GM21825 (cell line): ENCODE measurements at regions not wholly inside any gene's neighbourhood (a gene's known extent, or its start where the extent isn't known, plus 50 kb on each side); places are given as distances from the start of the nearest gene placed in this dataset.

Experiments
- ATAC-seq: cut with Tn5 transposase; IDR thresholded peaks from one replicate; pipeline ENCODE4 v1.9.1; 2021; ENCODE audit warnings: mild to moderate bottlenecking, moderate library complexity; ENCODE audit not compliant: unreplicated experiment

DNA sequence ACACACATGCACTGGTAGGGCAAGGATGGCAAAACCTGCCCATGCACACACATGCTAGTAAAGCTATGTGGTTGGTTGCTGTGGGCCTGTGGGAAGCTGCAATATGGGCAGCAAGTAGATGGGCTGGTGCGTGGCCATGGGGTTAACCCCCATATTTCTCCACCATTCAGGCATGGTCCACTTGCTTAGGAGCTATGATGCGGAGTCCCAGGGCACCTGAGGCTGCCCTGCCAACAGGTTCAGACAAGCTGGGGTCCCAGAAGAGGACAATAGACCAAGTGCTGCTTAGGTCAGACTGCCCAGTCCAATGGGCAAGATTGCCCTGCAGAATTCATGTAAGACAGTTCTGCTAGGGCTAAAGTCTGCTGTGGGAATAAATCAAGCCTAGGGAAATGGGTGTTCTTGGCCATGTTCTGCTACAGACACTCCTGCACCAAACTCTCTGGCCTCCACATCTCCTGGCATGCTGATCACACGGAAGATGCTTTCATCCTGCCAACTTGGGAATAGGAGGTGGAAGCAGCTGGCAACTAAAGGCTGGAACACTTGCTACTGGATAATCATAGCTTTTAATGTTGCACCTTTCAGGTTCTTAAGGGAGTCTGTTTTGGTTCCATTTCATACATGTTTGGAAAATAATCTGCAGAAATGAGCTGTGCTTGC, 646.3 kb upstream of the SLITRK1 start:
- ATAC-seq = no peak

DNA sequence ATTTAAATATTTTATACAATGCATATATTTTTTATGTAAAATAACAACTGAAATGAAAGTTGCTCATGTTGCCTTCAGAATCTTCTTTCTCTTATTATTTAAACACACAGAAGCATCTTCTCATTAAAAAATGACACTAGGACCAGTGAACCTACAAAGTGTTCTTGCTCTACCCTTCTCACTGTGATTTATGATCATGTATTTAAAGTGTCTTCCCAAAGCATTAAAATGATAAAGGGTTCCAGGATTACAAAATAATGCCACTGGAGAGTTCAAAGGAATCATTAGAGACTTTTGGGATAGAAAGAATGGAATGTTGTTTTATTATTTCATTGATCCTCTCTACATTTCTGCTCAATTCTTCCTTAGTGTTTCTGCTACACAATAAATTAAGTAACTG, 643.6 kb upstream of the SLITRK1 start:
- no peak for ATAC-seq

GRCh38 chr13:84524586-84524985, 642.3 kb upstream of the SLITRK1 start:
- ATAC-seq = no peak

DNA sequence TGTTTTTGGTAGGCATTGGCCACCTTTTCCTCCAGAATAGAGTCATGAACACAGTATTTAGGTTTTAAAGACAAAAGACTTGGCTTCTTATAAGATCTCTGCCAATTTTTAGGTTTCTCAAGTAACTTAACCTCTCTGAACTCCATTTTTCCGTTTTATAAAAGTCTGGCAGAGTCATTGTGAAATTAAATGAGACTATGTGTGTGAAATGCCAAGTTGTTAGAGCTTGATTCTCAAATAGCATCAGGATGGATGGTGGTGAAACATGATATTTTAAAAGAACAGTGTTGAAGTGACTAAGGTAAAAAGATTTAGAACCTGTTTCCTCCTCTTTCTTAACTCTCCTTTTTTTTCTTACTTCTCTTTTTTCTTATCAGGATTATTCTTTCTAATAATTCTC, 617.7 kb upstream of the SLITRK1 start:
- ATAC-seq = no peak

DNA sequence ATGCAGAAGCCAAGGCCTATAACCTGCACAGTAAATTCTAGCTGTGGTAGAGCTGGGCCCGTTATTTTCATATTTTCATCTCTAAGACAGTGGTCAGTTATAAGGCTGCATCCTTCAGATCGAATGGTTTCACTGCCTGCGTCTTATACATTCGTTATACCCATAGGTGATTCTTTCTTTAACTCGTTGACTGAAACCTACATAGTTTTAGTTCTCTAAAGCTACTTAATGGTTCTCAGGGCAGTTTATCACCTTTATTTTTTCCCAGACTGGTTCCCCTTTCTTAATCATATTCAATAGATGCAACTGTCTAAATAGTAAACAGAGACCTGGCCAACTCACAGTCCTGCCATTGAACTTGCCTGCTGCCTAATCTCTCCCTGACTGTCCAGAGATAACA, 615.3 kb upstream of the SLITRK1 start:
- no peak for ATAC-seq

DNA sequence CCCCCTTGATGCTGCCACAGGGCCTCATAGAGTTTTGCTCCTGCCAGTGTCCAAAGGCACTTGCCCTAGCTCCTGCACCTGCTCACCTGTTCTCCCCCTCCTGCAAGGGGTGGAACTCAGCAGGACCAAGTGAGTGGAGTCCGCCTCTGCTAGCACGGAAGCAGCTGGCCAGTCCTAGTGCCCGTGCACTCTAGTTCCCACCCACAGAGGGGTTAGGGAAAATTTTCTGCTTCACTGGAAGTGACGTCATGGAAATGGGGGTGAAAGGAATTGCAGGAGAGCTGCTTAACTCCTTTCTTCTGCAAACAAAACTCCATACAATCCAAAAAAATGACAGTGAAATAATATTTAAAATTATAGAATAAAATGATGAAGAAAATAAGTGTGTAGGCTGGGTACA, 609.7 kb upstream of the SLITRK1 start:
- ATAC-seq = no peak

DNA sequence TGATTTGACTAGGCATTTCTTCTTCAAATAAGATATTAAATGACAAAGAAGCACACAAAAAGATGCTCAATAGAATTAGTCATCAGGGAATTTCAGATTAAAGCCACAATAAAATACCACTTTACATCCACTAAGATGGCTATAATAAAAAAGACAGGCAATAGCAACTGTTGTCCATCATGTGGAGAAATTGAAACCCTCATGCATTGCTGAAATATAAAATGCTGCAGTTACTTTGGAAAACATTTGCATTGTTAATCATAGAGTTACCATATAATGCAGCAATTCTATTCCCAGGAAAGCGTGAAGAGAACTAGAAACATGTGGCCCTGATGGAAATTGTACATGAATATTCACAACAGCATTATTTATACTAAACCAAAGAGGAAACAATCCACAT, 605.5 kb upstream of the SLITRK1 start:
- no peak for ATAC-seq

- ATAC-seq = no peak
Measured at GRCh38 chr13:84481958-84482357, 599.7 kb upstream of the SLITRK1 start.

- ATAC-seq = no peak
Measured at GRCh38 chr13:84479656-84480055, 597.4 kb upstream of the SLITRK1 start.

DNA sequence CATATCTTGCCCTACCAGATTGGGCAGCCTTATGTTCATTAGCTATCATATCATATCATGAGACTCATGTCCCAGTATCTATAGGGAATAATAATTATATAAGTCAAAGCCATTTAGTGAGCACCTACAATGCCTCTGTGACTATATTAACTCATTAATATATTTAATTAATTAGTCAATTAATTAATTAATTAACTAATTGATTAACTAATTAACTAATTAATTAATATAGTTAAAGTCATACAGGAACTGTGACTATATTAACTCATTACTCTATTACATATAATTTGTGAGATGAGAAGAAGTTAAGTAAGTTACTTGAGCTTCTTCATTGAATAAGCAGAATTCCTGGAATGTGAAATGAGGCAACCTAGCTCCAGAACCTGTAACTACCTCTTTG, 588.3 kb upstream of the SLITRK1 start:
- ATAC-seq = no peak

- ATAC-seq = no peak
Measured at GRCh38 chr13:84466461-84466860, 584.2 kb upstream of the SLITRK1 start.

DNA sequence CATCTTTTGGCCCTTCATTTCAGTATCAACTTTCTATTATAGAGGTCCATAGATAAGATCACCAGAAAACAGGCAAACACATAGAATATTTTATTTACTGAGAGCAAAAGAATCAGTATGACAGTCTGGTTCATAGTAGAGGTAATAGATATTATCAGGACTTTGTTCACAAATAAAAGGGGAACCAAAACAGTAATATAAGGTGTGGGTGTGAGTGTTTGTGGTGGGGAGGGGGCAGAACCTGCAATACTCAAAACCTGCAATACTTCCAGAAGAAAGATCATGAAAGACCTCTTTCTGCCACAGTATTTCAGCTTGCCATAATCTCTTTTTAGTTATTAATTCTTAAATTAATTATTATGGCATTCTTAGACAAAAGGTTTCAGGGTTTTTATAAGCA, 578.7 kb upstream of the SLITRK1 start:
- ATAC-seq = no peak

DNA sequence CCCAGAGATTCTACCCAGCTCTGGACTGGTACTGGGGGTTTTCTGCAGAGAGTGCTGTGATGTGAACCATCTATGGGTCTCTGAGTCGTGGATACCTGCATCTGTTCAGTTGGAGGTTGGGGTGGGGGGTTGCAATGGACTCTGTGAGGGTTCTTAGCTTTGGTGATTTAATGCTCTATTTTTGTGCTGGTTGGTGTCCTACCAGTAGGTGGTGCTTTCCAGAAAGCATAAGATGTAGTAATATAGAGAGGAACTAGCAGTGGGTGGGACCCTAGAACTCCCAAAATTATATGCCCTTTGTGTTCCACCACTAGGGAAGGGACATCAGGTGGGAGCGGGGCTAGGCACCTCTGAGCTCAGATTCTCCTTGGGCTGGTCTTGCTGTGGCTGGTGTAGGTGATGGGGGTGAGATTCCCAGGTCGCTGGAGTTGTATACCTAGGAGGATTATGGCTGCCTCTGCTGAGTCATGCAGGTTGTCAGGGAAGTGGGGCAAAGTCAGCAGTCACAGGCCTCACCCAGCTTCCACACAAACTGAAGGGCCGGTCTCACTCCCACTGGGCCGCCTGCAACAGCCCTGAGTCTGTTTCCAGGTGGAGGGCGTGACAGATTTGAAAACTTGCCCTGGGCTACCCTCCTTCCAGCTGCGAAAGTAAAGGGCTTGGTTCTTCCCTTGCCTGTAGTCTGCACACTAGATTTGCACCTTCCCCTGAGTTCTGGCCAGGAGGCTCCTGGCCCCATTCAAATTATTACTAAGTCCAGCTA, 573.0 kb upstream of the SLITRK1 start:
- ATAC-seq = no peak

GRCh38 chr13:84447640-84447978, 565.3 kb upstream of the SLITRK1 start:
- no peak for ATAC-seq

DNA sequence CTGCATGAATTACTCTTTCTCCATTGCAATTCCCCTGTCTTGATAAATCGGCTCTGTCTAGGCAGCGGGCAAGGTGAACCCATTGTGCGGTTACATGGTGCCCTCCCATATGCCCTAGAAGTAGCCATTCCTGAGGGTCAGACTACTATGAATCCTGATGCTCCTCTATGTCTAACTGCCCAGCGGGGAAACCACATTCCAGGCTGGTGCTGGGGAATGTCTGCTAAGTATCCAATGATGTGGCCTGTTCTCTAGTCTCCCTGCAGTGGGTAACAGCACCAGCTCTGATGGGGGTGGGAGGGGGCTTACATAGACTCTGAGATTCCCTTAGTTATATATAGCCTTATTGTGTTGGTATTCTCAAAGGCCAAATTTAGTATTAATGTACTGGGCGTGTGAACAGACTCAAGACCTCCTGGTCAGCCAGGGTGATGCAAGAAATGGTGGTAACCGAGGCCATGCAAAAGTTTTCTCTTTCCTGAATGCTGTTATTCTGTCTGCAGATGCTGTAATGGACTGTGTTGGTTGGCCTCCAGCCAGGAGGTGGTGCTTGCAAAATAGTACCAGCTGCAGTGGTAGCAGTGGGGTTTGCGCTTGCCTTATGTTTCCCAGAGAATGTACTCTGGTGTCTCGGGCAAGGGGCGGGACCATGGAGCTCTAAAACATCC, 564.8 kb upstream of the SLITRK1 start:
- ATAC-seq = no peak

DNA sequence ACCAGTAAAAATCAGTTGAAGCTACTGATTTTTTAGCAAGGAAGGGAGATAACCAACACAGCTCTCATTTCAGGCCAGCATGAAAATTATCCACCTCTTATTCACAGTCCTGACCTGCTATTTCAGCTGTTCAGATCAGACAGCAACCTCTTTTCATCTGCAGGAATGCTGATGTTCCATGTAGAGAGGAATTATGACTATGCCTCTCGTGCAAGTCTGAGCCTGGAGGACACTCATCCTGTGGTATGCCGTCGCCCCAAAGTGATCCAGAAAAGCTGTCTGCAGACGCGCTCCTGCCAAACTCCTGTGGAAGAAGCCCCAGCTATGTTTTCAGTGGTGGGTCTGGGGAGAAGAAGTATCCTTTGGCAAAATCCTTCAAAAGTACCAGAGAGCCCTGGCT, 563.5 kb upstream of the SLITRK1 start:
- ATAC-seq = no peak

- no peak for ATAC-seq
Measured at GRCh38 chr13:84443463-84443862, 561.2 kb upstream of the SLITRK1 start.

- no peak for ATAC-seq
Measured at GRCh38 chr13:84439108-84439507, 556.8 kb upstream of the SLITRK1 start.

- no peak for ATAC-seq
Measured at GRCh38 chr13:84433024-84433423, 550.8 kb upstream of the SLITRK1 start.

- no peak for ATAC-seq
Measured at GRCh38 chr13:84431646-84432045, 549.4 kb upstream of the SLITRK1 start.

DNA sequence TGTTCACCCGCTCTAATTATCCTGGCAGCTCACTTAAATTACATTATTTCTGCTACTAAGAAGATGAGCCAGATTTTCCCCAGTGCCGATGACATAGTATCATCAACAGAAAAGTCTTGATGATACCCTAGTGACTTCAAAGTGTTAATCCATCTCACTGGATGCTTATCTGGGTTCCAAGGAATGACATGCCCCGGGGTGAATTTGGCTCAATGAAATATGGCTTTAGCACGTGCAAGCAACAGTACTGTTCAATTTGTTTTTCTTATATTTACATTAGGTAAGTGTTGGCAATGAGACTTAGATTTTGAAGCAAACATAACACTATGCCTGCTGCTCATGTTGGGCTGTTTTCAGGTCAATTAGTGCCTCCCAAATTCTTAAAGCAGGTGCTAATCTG, 548.2 kb upstream of the SLITRK1 start:
- ATAC-seq = no peak

DNA sequence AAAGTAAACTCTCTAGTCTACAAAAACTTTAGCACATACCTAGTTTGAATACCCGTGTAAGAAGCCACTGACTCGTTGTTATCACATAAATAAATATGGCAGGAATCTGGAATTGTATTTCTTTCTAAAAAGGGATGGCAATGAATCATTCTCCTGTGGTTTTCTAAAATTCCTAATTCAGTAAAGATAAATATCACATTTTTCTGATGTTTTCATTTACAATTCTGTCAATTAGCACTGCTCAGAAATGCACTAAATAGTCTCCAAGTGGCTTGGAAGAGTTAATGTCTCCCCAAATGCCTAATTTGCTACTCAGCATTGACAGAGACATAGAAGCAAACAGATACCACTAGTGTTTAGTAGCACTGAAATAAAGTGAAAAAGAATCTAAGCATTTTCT, 547.7 kb upstream of the SLITRK1 start:
- ATAC-seq = no peak
